Femur (tissue), 1 donor: ENCODE measurements at regions not wholly inside any gene's neighbourhood (a gene's known extent, or its start where the extent isn't known, plus 50 kb on each side); places are given as distances from the start of the nearest gene placed in this dataset.

Experiments
- DNase-seq: peaks from one replicate; pipeline ENCODE4 v3.0.0-alpha.2; 2017

DNA sequence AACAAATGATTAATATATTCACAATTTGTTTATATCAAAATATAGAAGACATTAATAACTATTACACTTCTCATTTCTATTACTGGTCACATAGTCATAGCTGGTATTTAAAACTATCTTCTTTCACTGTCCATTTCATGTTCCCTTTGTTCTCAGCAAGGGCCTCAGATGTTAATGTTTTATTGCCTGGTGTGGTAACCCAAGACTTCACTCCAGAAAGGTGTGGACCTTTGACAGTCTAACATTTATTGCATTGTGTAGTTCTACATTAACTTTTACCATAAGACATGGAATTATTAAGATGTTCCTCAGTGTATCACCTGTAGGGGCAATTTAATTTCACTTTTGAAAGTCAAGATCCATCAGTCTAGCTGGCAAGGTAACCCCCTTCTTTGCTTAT lies 691.3 kb downstream of the SQOR start:
- no peak for DNase-seq

DNA sequence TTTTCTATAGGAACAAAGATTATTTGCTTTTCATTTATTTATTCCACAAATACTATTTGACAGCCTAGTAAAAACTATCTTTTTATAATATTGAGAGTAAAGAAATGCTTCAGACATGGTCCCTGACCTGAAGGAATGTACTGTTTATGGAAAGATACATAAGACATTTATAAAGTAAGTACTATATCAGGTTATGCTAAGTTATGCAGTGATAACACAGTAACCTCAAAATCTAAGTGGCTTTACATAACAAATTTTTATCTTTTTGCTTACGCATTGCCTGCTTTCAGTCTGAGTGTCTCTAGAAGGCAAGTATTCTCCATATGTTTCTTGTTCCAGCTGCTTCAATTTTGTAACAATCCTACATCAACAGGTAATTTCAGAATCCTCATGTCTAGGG lies 694.0 kb downstream of the SQOR start:
- DNase-seq: no peak

DNA sequence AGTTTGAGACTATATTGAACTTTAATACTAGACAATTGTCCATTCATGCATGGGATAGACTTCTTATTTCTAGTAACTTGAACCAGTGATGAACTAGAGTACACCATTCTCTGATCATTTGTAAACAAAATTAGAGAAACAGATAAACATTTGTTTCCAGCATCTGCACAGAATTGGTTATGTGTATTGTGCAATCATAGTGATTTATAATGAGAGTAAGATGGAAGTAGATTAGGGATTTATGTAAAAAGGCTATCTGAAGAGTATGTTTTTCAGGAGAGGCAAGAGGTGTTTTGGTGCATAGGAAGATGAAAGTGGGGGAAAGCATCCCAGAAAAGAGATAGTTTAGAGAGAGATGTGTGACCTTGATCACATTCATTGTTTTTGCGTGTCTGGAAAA lies 695.0 kb downstream of the SQOR start:
- DNase-seq: no peak

DNA sequence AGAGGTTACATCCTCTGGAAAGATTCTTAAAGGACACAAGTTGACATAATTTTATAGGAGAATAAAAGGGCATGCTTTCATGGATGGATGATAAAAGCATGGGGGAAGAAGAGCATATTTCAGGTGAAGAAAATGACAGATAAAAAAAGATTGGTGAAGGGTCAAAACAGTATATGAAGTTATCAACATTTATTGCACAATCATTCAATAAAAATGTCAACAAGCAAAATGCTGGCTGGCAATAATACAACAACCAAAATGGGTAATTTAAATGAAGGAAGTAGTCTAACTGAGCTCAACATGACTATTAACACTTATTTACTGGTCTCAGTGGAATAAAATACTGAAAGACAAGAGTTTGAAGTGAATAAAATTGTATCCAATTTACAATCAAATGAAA lies 696.7 kb downstream of the SQOR start:
- DNase-seq: no peak

DNA sequence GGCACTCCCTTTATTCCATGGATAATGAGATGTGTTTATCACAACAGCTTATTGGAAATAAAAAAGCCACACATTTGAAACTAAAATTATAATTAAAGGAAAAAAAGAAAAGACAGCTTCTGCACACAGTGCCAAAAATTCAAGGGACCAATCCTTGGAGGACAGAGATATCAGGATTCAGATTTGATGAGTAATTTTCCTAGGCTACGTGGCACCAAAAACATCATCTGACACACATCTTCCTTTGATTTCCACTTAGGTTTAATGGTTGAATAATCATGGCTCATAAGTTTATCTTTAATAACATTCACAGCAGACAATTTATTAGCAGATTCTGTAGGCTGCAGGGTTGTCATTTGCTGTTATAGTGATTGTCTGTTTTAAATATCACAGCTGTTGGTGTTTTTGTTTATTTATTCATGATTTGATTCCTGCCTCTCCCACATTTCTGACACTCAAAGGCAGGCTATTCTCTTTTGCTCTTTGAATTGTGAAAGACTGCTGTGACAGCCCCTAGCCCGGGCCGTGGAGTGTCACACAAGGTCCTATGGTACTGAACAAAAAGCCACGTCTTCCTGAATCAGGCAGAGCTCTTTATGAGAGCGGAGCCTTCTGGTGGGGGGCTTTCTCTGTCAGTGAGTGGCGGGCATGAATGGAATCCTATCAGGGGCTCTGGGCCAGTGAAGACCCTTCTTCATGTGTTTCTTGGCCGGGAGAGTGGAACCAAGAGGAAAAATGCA lies 708.5 kb downstream of the SQOR start:
- no peak for DNase-seq

DNA sequence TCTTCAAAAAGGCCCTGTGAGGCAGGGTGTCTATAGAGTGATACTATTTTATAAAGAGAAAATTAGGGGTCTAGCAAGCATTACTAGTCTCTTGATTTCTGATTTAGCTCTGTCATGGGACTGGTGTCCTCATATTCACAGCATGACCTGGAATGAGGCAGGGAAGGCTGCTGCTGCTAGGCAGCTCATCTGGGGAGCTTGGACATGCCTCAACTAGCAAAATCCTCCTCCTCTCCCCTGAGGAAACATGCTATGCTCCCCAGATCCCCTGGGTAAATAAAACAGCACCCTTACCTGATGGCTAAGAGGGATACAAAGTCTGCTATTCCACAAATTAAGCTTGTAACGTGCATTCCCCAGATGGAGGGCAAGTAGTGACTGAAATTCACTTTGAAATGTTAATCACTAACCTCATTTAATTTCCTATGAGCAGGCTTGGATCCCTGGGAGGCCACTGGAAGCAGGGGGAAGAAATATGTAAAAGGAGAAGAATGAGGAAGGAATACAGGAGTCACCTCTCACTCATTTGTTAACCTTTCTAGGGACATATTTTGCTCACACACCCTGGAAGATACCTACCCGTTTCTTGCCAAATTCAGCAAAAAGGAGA lies 709.4 kb downstream of the SQOR start:
- no peak for DNase-seq

DNA sequence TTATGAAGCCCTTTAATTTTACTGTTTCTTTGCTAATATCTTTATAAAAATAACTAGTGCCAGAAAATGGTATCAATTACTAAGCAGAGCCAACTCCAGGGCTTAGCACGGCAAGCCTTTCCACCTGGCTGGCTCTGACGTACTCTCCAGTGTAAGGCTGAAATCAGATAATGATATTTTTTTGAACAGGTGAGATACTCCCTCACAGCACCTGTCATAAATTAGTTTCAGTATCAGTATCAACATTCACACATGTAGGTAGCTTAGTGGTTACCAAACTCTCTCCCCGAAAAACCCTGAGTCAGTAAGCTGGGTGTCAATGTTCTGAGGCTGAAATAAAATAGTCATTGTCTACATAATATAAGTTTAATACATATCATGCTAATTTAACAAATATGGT lies 710.1 kb downstream of the SQOR start:
- DNase-seq: no peak

DNA sequence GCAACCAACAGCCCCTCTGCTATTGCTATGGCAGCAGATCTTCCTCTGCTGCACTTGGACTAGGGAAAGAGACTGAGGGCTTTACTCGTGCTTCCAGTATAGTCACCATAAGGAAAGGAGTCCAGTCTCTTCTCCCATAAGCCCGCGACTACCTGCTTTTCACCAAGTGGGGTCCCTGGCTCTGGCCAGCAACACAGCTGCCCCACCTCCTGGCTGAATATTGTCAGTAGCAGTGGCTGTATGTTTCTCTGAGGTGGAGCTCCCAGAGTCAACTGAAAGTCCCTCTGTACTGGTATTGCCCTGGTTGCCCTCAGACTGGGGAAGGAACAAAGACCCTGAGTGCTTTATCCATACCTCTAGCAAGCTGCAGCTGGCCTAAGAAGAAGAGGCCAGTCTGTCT lies 719.6 kb downstream of the SQOR start:
- no peak for DNase-seq

DNA sequence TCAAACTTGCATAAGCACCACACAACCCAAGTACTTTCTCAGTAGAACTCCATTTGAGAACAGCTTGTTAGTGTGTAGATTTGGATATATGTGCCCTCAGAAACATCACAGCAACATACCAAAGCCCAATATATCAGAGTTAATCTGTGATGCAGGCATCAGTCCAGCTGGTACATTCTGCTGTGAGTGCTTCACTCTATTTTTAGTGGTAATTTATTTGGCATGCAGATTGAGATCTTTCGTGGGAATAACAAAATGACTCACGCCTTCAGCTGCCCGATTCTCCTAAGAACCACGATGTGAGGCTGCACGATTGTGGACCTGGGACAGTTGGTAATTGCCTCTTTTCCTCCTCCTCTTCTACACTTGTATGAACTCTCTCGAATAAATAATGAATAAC lies 730.7 kb downstream of the SQOR start:
- DNase-seq: peak; percentile 26

DNA sequence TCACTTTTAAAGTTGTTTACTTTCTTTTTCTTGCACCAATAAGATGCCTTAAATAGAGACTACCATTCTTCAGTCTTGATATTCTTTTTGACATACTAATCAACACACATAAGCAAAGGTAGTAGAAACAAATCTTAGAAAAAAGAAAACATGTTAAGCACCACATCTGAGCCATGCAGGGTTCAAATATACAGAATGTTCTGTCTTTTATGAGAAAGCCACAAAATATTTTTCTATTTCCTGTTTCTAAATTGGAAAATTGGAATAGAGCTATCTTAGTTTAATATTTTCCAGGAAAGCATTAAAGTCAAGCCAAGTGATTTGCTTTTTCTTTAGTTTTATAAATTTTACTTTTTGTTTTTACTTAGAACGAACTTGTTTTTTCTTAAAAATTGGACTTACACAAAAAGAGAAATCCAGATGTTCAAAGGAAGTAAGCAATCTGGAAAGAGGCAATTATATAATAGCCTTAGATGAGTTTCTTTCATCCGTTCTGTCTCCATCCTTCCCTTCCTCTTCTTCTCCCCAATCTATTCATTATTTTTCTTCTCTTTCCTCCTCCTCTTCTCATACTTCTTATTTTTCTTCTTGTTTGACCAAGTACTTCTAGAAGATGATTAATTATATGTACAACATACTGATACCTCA lies 731.7 kb downstream of the SQOR start:
- no peak for DNase-seq

DNA sequence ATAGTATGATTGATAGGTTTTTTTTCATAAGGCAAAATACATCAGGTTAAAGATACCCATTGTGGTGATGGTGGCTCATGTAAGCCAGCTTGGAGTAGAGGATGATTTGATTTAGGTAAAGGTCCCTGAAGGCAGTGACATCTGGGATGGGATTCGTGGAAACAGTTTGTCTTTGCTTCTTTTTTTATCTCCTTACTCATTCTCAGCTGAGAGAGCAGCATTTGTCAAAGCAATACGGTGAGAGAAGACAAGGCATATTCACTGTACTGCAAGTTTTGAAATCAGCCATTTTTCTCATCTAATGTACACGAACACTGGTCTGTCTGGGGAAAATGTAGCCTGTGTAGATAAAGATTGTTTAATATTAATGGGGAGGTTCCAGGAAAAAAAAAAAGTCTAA lies 749.1 kb downstream of the SQOR start:
- DNase-seq: no peak

DNA sequence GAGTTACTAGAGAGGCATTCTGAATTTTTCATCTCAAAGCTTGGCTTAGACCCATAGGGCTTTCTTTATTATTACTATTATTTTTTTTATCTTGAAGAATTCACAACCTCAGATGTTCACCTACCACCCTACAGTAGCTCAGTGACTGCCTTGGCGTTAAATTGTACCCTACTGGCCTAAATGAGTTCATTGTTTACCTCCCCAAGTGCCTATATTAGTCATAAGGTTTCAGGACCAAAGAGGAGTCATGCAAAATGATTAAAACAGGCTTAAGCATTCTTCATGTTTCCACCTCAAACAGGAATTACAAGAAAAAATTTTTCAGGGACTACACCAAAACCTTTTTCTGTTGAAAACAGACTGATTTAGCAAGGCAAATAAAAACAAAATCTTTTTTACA lies 751.5 kb downstream of the SQOR start:
- no peak for DNase-seq

DNA sequence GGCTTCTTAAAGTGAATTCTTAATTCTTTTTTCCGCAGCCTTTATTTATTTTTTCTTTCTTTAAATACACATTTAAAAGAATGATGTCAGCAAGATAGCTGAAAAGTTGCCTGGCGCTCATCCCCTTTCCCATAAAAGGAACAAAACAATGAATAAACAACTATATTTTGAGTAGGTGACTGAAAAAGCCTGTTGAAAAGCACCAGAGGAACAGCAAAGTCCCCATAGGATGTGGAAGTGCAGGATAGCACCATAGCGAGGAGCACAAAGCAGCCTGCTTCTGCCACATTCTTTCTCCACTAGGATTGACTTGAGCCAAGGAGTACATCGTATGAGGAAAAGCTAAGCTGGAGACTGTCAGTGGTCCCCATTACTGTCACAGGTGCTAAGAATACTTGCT lies 754.9 kb downstream of the SQOR start:
- DNase-seq: no peak

DNA sequence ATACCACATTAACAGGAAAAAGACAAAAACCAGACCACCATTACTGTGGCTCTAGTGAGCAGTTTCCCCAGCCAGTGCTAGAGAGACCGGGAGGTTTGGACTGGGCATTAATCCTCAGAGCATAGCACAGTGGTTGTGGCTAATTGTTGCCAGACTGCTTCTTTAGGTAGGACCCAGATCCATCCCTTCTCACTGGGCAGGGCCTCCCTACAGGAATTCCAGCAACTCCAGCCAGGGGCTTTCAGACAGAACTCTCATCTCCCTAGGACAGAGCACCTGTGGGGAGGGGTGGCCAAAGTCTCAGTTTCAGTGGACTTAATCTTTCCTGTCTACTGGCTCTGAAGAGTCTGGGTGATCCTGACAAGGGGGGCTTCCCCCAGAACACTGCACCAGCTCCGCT lies 759.6 kb downstream of the SQOR start:
- no peak for DNase-seq

DNA sequence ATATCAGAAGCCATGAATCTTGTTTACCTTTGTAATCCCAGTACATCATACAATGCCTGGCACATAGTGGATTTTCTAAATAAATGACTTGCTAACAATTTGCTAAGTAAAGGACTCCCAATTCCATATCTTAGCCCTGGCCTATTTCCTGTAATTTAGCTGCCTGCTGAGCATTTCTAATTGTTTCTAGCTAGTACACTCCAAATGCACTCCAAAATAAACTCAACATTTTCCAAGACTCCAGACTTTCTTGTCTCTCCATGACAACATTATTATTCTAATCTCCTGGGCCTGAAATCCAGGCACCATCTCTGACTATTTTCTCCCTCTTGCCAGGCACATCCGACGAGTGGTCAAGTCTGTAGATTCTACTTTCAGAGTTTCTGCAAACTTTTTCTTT lies 773.5 kb downstream of the SQOR start:
- no peak for DNase-seq

DNA sequence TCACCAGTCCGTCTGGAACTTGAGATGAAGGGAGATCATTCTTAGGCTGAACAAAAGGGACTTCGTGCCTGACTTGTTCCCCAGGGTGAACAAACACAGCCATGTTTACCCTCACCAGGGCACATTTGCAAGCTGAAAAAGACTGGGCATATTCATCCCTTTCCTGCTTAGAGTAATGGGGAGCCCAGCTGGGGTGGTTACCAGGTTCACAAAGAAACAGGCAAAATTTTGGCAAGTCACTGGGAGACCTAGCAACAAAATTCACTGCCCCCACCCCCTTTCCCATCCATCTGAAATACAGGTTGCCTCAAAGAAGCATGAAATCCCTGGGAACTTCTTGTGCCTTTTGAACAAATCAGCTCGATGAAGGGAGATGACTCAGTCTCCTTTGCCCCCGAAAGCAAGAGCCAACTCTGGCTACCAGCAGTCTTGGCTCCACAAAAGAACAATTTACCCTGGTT lies 775.0 kb downstream of the SQOR start:
- DNase-seq: no peak

DNA sequence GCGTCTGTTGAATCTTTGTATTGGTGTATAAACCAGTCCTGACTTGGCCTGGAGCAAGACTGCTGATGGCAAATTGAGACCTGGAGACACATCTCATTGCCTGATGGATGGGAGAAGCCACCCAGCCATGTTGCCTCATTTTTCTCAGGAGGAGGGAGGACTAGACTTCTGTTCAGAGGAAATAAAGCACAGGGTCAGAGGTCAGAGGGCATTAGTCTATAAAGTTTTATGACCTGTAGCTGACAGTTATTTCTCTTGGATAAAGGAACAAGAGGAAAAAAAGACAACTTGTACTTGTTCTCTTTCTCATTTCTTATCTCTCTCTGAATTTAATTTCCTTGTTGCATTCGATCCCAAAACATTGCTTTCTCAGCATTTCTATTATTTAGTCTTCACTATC lies 775.9 kb downstream of the SQOR start:
- no peak for DNase-seq

DNA sequence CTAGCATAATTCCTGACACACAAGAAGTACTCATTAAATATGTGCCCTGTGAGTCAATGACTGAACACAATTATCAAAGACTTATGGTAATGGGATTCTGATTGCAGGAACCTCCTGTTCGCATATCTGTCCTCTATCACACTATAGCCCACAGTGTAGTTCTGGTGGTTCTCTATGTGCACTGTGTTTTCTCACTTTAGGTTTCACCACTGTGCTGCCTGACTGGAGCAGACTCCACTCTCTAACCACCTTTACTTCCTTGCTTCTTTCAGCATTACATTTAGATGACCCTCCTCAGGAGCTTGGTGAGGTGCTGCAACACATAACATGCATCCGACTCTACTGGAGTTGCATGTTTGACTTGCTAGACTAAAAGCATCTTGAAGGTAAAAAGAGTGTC lies 777.1 kb downstream of the SQOR start:
- no peak for DNase-seq

DNA sequence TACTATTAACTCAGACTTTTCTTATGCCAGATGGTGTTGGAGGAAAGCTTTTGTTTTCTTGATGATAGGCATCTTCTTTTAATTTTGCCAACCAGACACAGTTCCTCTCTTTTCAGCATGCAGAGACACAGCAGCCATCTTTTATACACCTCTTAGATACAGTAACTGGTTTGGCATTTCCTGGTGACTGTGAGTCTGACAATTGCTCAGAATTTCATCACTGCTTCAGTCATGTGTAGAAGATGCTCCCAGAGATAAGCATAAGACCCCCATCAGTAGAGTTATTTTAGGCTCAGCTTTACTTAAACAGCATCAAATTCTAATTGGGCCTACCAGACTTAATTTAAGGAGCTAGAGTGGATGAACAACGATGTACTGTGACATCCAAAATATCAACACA lies 779.0 kb downstream of the SQOR start:
- DNase-seq: no peak

DNA sequence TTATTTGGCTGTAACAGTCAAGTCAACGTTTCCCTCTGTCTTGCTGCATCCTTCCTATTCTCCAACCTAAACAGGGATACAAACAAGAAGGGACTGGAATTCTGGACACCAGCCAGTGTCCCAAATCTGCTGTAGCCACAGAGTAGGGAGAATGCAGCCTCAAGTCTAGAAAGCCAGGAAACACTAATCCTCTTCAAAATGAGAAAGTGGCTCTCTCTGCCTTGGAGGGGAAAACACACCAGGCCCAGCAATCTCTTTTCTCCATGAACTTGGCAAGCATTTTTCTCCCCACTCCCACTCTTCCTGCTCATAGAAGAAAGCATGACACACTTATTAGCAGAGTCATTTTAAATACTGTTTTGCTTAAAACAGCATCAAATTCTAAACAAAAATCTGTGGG lies 781.7 kb downstream of the SQOR start:
- peak; percentile 26 for DNase-seq

DNA sequence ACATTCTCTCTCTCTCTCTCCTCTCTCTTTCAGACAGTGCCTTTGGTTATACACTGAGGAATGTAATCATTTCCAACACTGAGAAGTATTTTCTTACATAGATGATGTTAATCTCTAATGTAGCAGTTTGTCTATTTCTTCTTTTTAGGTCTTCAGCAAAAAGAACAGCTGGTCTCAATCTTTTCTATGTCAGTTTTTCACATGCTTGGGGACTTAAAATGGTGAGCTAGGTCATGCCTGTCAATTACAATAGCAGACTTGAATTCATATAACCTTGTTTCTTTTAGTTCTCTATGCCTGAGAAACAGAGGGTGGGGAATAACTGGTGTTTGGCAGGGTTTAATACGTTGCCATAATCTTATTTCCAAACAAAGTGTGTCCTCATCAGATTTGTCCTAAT lies 786.2 kb downstream of the SQOR start:
- DNase-seq: no peak

DNA sequence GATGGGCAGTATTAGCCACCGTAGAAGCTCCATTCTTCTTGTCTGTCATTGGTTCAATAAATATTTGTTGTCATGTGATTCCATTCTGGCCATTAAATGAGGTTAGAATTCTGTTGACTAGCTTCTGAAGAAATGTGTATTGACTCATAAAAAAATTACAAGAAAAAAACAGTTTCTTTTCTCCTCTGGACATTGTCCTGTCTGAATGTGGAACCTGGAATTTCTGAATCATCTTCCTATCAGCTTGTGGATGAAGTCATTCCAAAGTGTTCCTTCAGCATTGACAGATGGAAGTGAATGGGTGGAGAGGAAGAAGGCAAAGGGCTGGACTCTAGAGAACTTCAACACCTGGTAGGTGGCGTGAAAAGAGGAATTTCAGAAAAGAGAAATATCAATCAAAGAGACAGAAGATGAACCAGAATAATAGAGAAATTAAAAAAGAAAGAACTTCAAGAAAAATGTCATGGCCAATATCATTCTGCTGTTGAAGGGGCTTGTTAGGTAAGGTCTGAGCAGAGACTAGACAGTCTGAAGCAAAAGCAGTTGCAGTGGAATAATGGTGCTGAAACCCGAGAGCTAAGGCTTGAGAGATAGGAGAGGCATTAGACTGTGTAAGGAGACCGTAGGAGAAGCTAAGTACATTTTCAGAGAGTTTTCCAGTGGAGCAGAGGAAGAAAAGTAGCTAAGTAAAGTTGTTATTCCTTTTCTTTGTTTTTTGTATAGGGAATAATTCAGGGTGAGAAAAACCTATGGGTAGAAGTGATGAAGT lies 806.6 kb downstream of the SQOR start:
- DNase-seq: no peak

DNA sequence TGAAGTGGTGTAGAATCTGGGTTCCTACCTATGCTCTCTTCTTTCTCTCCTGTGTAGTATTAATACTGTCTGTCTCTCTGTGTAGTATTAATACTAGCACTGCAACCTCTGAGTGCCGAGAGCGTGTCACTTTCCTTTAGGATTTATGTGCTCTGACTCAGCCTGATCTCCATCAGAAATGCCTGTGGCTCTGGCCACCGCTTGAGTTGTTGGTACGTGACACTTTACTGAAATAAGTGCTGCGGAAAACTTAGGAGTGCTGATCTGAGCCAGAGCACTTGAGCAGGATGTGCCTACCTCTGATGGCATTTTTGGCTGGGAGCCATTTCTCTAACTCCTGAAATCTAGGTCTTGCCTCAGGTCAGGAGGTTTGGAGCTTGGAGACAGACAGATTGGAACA lies 807.4 kb downstream of the SQOR start:
- no peak for DNase-seq
